ENCODE measurements at regions not wholly inside any gene's neighbourhood (a gene's known extent, or its start where the extent isn't known, plus 50 kb on each side); places are given as distances from the start of the nearest gene placed in this dataset.

DNA sequence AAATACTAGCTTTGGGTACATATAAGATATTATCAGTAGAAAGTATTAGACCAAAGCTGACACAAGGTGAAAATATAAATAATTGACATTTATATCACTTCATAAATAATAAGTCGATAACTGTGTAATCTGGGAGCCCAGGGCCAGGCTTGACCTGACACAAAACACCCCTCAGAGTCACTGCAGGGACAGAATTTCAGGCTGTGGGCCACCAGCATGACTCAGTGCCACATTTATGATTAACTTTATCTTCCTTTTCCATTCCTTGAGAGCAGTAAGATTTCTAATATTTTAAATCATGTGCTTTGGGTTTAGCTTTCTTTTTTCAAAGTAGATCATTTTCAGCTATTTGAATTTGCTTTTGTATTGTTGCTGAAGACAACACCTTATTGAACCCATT lies 102.9 kb upstream of the NFE2L3 start:
- H2AFZ ChIP-seq (ENCODE audit: low read depth, low read length), result no peak overlapping the region
- FAIRE-seq, result no peak
- dilution Hi-C loops (cut with MboI; ENCODE audit: extremely low pct_ligation_motif_present, low sequenced_read_pairs) (no loop called here), intact Hi-C loops (cut with micrococcal nuclease) (no loop called here)
- ChIA-PET CTCF (interaction anchor here (0.7 to 1.5 kb wide), 2 partner anchors 13 to 84 kb away, joined by 3 read pairs; no protein-coding TSS in a partner anchor), POLR2A (no interaction called here)
- no peaks in the 10 kb centered on the region for H4K20me1 ChIP-seq (replicated peaks; ENCODE audit: control insufficient read depth, extremely low read depth, insufficient read depth, low read length)
- no peak overlapping the region for H3K27ac ChIP-seq (ENCODE audit: insufficient read depth, low read depth, low read length)
- no peaks in the 10 kb centered on the region for H3K79me2 ChIP-seq (ENCODE audit: control insufficient read depth, insufficient read depth, low read length)
- no peak for TF ChIP-seq JUN (IDR thresholded peaks at IDR 0.05; ENCODE audit: borderline replicate concordance, insufficient read depth, insufficient read length, low read depth)
- TF ChIP-seq EZH2 (IDR thresholded peaks at IDR 0.05; ENCODE audit: borderline replicate concordance, low read depth, low read length, severe bottlenecking), result no peak
- no peak for TF ChIP-seq MYC (IDR thresholded peaks at IDR 0.05; ENCODE audit: low read depth, low read length)
- TF ChIP-seq, protein P1, sequence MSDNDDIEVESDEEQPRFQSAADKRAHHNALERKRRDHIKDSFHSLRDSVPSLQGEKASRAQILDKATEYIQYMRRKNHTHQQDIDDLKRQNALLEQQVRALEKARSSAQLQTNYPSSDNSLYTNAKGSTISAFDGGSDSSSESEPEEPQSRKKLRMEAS (IDR thresholded peaks at IDR 0.05; ENCODE audit: insufficient read depth, insufficient read length), result no peak
- no peaks in the 10 kb centered on the region for H3K36me3 ChIP-seq (ENCODE audit: control insufficient read depth in 2 of 2, extremely low read depth in 1 of 2, insufficient read depth in 2 of 2, low read length in 2 of 2)
- no peaks in the 10 kb centered on the region for H3K9me3 ChIP-seq (replicated peaks; ENCODE audit: control insufficient read depth, insufficient read depth, low read length)
- DNase-seq (ENCODE audit: low read depth, low spot score), result no peak
- no peaks in the 10 kb centered on the region for H3K9me1 ChIP-seq (replicated peaks; ENCODE audit: control insufficient read depth, extremely low read depth, insufficient read depth, low read length)
- H3K4me3 ChIP-seq (replicated peaks in 1 of 3; ENCODE audit: insufficient read depth in 1 of 3, low read depth in 1 of 3, low read length in 3 of 3), result no peak overlapping the region
- H3K4me1 ChIP-seq (ENCODE audit: control insufficient read depth, extremely low read depth, insufficient read depth, low read length), result no peaks in the 10 kb centered on the region
- H3K4me2 ChIP-seq (ENCODE audit: insufficient read depth, low read length), result no peak overlapping the region
- H3K27me3 ChIP-seq (ENCODE audit: control insufficient read depth in 2 of 2, insufficient read depth in 2 of 2, low read length in 2 of 2), result peaks cover 3 to 7% of the 10 kb centered on the region in 2 experiments
- no peak overlapping the region for H3K9ac ChIP-seq (replicated peaks; ENCODE audit: extremely low read depth, insufficient read depth, low read length)
- no TSS peak for BruUV-seq (replicated peaks)

DNA sequence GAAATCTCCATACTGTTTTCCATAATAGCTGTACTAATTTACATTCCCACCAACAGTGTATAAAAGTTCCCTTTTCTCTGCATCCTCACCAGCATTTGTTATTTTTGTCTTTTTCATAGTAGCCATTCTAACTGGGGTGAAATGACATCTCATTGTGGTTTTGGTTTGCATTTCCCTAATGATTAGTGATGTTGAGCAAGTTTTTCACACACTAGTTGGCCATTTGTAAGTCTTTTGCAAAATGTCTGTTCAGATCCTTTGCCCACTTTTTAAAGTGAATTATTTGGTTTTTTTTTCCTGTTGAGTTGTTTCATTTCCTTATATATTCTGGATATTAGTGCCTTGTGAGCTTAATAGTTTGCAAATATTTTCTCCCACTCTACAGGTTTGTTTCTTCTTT lies 101.0 kb upstream of the NFE2L3 start:
- dilution Hi-C loops (cut with MboI; ENCODE audit: extremely low pct_ligation_motif_present, low sequenced_read_pairs) (no loop called here), intact Hi-C loops (cut with micrococcal nuclease) (no loop called here)
- H2AFZ ChIP-seq (ENCODE audit: low read depth, low read length), result no peak overlapping the region
- no peaks in the 10 kb centered on the region for H3K9me1 ChIP-seq (replicated peaks; ENCODE audit: control insufficient read depth, extremely low read depth, insufficient read depth, low read length)
- no TSS peak for BruUV-seq (replicated peaks)
- CTCF ChIA-PET, result interaction anchor here (0.8 to 0.9 kb wide), 2 partner anchors 12 to 158 kb away, joined by 3 read pairs; no protein-coding TSS in a partner anchor
- no peaks in the 10 kb centered on the region for H4K20me1 ChIP-seq (replicated peaks; ENCODE audit: control insufficient read depth, extremely low read depth, insufficient read depth, low read length)
- no peak overlapping the region for H3K4me2 ChIP-seq (ENCODE audit: insufficient read depth, low read length)
- POLR2A ChIA-PET, result no interaction called here
- H3K9ac ChIP-seq (replicated peaks; ENCODE audit: extremely low read depth, insufficient read depth, low read length), result no peak overlapping the region
- H3K9me3 ChIP-seq (replicated peaks; ENCODE audit: control insufficient read depth, insufficient read depth, low read length), result no peaks in the 10 kb centered on the region
- peaks cover 3 to 5% of the 10 kb centered on the region in 2 experiments for H3K27me3 ChIP-seq (ENCODE audit: control insufficient read depth in 2 of 2, insufficient read depth in 2 of 2, low read length in 2 of 2)
- DNase-seq (ENCODE audit: low read depth, low spot score) (no peak), FAIRE-seq (no peak)
- H3K79me2 ChIP-seq (ENCODE audit: control insufficient read depth, insufficient read depth, low read length), result no peaks in the 10 kb centered on the region
- TF ChIP-seq, protein P2, sequence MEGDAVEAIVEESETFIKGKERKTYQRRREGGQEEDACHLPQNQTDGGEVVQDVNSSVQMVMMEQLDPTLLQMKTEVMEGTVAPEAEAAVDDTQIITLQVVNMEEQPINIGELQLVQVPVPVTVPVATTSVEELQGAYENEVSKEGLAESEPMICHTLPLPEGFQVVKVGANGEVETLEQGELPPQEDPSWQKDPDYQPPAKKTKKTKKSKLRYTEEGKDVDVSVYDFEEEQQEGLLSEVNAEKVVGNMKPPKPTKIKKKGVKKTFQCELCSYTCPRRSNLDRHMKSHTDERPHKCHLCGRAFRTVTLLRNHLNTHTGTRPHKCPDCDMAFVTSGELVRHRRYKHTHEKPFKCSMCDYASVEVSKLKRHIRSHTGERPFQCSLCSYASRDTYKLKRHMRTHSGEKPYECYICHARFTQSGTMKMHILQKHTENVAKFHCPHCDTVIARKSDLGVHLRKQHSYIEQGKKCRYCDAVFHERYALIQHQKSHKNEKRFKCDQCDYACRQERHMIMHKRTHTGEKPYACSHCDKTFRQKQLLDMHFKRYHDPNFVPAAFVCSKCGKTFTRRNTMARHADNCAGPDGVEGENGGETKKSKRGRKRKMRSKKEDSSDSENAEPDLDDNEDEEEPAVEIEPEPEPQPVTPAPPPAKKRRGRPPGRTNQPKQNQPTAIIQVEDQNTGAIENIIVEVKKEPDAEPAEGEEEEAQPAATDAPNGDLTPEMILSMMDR (IDR thresholded peaks at IDR 0.05; ENCODE audit: extremely low read depth in 1 of 2, insufficient read depth in 1 of 2, low read depth in 1 of 2, low read length in 2 of 2), result no peak
- TF ChIP-seq POLR2A (IDR thresholded peaks at IDR 0.05; ENCODE audit: low read depth, low read length), result no peak
- TF ChIP-seq EZH2 (IDR thresholded peaks at IDR 0.05; ENCODE audit: borderline replicate concordance, low read depth, low read length, severe bottlenecking), result no peak
- TF ChIP-seq FOS (IDR thresholded peaks at IDR 0.05; ENCODE audit: borderline replicate concordance, insufficient read depth, low read length), result no peak
- TF ChIP-seq POLR2AphosphoS5 (IDR thresholded peaks at IDR 0.05; ENCODE audit: insufficient read depth, low read depth, low read length), result no peak
- TF ChIP-seq JUN (IDR thresholded peaks at IDR 0.05; ENCODE audit: borderline replicate concordance, insufficient read depth, insufficient read length, low read depth), result no peak
- no peaks in the 10 kb centered on the region for H3K4me1 ChIP-seq (ENCODE audit: control insufficient read depth, extremely low read depth, insufficient read depth, low read length)
- H3K4me3 ChIP-seq (replicated peaks in 1 of 3; ENCODE audit: insufficient read depth in 1 of 3, low read depth in 1 of 3, low read length in 3 of 3), result no peak overlapping the region
- no peaks in the 10 kb centered on the region for H3K36me3 ChIP-seq (ENCODE audit: control insufficient read depth in 2 of 2, extremely low read depth in 1 of 2, insufficient read depth in 2 of 2, low read length in 2 of 2)
- no peak overlapping the region for H3K27ac ChIP-seq (ENCODE audit: insufficient read depth, low read depth, low read length)
